ENCODE measurements at regions not wholly inside any gene's neighbourhood (a gene's known extent, or its start where the extent isn't known, plus 50 kb on each side); places are given as distances from the start of the nearest gene placed in this dataset.
"Not testable (repeated sequence)": the region's sequence is repeated elsewhere in the genome, so short reads cannot be mapped to it uniquely, and the experiment has no call there.

DNA sequence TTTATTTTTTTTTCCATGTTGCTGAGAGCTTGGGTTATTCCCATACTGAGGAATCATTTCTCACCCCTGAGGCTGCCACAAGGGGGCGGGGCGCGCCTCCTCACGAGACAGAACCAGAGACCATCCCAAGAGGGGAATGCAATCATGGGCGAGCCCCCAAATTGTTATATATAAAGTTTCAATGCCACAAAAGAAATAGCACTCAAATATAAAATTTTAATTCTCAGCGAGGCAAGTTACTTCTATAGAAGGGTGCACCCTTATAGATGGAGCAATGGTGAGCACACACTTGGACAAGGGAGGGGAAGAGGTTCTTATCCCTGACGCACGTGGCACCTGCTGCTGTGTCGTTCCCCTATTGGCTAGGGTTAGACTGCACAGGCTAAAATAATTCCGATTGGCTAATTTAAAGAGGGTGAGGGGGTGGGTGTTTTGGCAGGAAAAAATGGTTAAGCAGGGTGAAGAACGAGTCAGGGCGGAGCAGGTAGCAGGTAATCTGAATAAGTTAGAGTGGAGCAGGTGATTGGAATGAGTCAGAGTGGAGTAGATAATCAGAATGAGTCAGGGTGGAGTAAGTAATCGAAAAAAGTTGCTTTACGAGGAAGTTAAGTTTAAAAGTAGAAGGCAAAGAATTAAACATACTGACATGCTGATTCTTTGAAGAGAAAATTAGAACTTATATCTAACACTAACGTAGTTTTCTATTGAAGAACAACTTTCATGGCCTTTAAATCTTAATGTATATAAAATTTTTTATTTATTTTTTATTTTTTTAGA, 177.5 kb downstream of the MTCL1 start:
- DNase-seq (no peak), ATAC-seq (no peak)
- H3K36me3 ChIP-seq = no peaks in the 10 kb centered on the region
- no peaks in the 10 kb centered on the region for H3K4me1 ChIP-seq
- H3K27me3 ChIP-seq = peaks cover 0 to 8% of the 10 kb centered on the region in 2 donors
- intact Hi-C loops (cut with DNase I) = no loop called here
- TF ChIP-seq, protein P1, sequence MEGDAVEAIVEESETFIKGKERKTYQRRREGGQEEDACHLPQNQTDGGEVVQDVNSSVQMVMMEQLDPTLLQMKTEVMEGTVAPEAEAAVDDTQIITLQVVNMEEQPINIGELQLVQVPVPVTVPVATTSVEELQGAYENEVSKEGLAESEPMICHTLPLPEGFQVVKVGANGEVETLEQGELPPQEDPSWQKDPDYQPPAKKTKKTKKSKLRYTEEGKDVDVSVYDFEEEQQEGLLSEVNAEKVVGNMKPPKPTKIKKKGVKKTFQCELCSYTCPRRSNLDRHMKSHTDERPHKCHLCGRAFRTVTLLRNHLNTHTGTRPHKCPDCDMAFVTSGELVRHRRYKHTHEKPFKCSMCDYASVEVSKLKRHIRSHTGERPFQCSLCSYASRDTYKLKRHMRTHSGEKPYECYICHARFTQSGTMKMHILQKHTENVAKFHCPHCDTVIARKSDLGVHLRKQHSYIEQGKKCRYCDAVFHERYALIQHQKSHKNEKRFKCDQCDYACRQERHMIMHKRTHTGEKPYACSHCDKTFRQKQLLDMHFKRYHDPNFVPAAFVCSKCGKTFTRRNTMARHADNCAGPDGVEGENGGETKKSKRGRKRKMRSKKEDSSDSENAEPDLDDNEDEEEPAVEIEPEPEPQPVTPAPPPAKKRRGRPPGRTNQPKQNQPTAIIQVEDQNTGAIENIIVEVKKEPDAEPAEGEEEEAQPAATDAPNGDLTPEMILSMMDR (IDR thresholded peaks at IDR 0.05) = no peak
- peaks cover 0 to 41% of the 10 kb centered on the region in 2 donors for H3K9me3 ChIP-seq
- H3K4me3 ChIP-seq = no peak overlapping the region
- no peak overlapping the region for H3K27ac ChIP-seq

GRCh38 chr18:8883409-8883668, 178.0 kb downstream of the MTCL1 start:
- H3K27me3 ChIP-seq = peaks cover 0 to 8% of the 10 kb centered on the region in 2 donors
- H3K27ac ChIP-seq = no peak overlapping the region
- TF ChIP-seq, protein P1 (IDR thresholded peaks at IDR 0.05) = no peak
- intact Hi-C loops (cut with DNase I) = no loop called here
- DNase-seq (no peak), ATAC-seq (no peak)
- H3K4me3 ChIP-seq = no peak overlapping the region
- no peaks in the 10 kb centered on the region for H3K4me1 ChIP-seq
- peaks cover 0 to 45% of the 10 kb centered on the region in 2 donors for H3K9me3 ChIP-seq
- no peaks in the 10 kb centered on the region for H3K36me3 ChIP-seq

DNA sequence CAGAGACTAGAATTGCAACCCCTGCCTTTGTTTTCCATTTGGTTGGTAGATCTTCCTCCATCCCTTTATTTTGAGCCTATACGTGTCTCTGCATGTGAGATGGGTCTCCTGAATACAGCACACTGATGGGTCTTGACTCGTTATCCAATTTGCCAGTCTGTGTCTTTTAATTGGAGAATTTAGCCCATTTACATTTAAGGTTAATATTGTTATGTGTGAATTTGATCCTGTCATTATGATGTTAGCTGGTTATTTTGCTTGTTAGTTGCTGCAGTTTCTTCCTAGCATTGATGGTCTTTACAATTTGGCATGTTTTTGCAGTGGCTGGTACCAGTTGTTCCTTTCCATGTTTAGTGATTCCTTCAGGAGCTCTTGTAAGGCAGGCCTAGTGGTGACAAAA, 182.5 kb downstream of the MTCL1 start:
- intact Hi-C loops (cut with DNase I); H3K4me1 ChIP-seq; ATAC-seq; H3K4me3 ChIP-seq; H3K27ac ChIP-seq; H3K27me3 ChIP-seq; DNase-seq; H3K36me3 ChIP-seq: not testable (repeated sequence)
- peaks cover 0 to 30% of the 10 kb centered on the region in 2 donors for H3K9me3 ChIP-seq

DNA sequence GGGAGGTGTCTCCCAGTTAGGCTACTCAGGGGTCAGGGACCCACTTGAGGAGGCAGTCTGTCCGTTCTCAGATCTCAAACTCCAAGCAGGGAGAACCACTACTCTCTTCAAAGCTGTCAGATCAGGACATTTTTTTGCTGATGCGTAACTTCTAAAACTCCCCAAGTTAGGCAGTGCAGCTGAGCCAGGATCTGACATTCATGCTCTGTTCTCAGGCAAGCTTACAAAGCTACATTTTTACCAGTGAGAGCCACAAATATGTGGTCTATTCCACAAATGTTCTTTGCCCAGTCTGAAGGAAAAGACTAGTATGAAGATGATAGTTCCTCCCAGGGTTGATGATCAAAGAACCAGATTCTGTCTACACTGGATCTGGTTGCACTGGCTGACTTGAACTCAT, 184.1 kb downstream of the MTCL1 start:
- intact Hi-C loops (cut with DNase I) = no loop called here
- TF ChIP-seq, protein P1 (IDR thresholded peaks at IDR 0.05) = no peak

GRCh38 chr18:8890503-8890902, 185.1 kb downstream of the MTCL1 start:
- H3K36me3 ChIP-seq; H3K4me3 ChIP-seq; ATAC-seq; DNase-seq; H3K27me3 ChIP-seq; H3K4me1 ChIP-seq; intact Hi-C loops (cut with DNase I): not testable (repeated sequence)
- peak overlapping the region in 1 of 2 donors; percentile 33 for H3K27ac ChIP-seq
- peaks cover 0 to 16% of the 10 kb centered on the region in 2 donors for H3K9me3 ChIP-seq

More for the DNA sequence above, 184.1 kb downstream of the MTCL1 start:
- peaks cover 0 to 18% of the 10 kb centered on the region in 2 donors for H3K9me3 ChIP-seq
- H3K4me3 ChIP-seq = no peak overlapping the region
- H3K27me3 ChIP-seq = no peaks in the 10 kb centered on the region
- DNase-seq (no peak), ATAC-seq (no peak)
- H3K36me3 ChIP-seq = no peaks in the 10 kb centered on the region
- no peak overlapping the region for H3K27ac ChIP-seq
- no peaks in the 10 kb centered on the region for H3K4me1 ChIP-seq

DNA sequence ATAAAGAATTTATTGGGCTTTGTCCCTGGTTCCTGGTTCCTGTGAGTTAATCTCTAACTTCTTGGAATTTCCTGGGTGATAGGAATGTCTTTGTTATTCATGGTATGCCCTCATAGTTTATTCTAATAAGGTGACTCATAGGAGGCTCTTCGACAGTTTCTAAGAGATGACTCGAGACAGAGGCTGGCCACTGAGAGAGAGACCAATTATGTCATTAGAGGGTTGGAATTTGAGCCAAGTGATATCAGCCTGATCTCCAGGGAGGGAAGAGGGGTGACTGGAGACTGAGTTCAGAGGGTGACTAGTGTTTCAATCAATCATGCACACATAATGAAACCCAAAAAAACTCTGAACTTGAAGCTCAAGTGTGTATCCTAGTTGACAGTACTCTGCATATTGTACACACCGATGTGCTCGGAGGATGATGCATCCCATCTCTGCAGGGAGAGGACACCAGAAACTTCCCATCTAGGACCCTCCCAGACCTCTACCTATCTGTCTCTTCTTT, 185.7 kb downstream of the MTCL1 start:
- ATAC-seq (peak; percentile 98), DNase-seq (peak in 2 of 4 donors; percentile 3)
- Histone ChIP-seq H3K36me3 (no peaks in the 10 kb centered on the region), H3K4me1 (no peaks in the 10 kb centered on the region), H3K27ac (peak overlapping the region in 1 of 2 donors; percentile 33), H3K27me3 (no peaks in the 10 kb centered on the region), H3K9me3 (peaks cover 0 to 11% of the 10 kb centered on the region in 2 donors), H3K4me3 (no peak overlapping the region)
- intact Hi-C loops (cut with DNase I) = no loop called here
- TF ChIP-seq, protein P1 (IDR thresholded peaks at IDR 0.05) = no peak
